Esophagus squamous epithelium (tissue), 5 donors: ENCODE measurements at regions not wholly inside any gene's neighbourhood (a gene's known extent, or its start where the extent isn't known, plus 50 kb on each side); places are given as distances from the start of the nearest gene placed in this dataset.

Experiments used
- DNase-seq: peaks from one replicate; lab custom pipeline; 2025; lab: John Stamatoyannopoulos, UW
- H3K27ac ChIP-seq, 4 donors: fragments of 200-600 bp; sonication (generic); one replicate each; pipeline ENCODE4 v1.5.1; 2016 to 2019; ENCODE audit warnings: mild to moderate bottlenecking in 1 of 4
- H3K27me3 ChIP-seq, 4 donors: fragments of 200-600 bp; sonication (generic); 1 replicate in 3 of 4; 2 replicates in 1 of 4; pipeline versions ENCODE4 v1.5.1 to v1.6.0; 2017 to 2021; ENCODE audit warnings: antibody characterized with exemption in 1 of 4
- H3K36me3 ChIP-seq, 3 donors: fragments of 200-600 bp; sonication (generic); one replicate each; pipeline ENCODE4 v1.5.1; 2016 to 2019
- H3K4me1 ChIP-seq, 3 donors: fragments of 200-600 bp; sonication (generic); one replicate each; pipeline ENCODE4 v1.5.1; 2017 to 2019
- H3K4me3 ChIP-seq, 4 donors: fragments of 200-600 bp; sonication (generic); 1 replicate in 3 of 4; 2 replicates in 1 of 4; pipeline ENCODE4 v1.5.1; 2016 to 2019; ENCODE audit warnings: mild to moderate bottlenecking in 2 of 4, moderate library complexity in 1 of 4
- H3K9me3 ChIP-seq, 3 donors: fragments of 200-600 bp; sonication (generic); one replicate each; pipeline ENCODE4 v1.5.1; 2016 to 2019
- CTCF ChIP-seq, 6 experiments: fragments of 450-650 bp in 4 of 6; fragments of 200-600 bp in 2 of 6; sonication (generic) in 2 of 6; IDR thresholded peaks; one replicate each; pipeline ENCODE4 v1.5.1; 2016 to 2019; ENCODE audit warnings: antibody characterized with exemption in 6 of 6, mild to moderate bottlenecking in 4 of 6, moderate library complexity in 4 of 6
- POLR2A ChIP-seq, 4 donors: fragments of 450-650 bp; IDR thresholded peaks; one replicate each; pipeline ENCODE4 v1.6.1; 2017; ENCODE audit warnings: antibody characterized with exemption in 4 of 4, mild to moderate bottlenecking in 4 of 4, moderate library complexity in 3 of 4
- WGBS, 2 donors: methylation state at CpG; one replicate each; pipeline ENCODE4 v1.1.5; 2018; 5-methylcytosine and 5-hydroxymethylcytosine counted together
- intact Hi-C: fragments of 100-400 bp; cut with DNase I; formaldehyde crosslinking; loops from one replicate; pipeline ENCODE4 v1.15.0; 2022
- donor health status: DM: yes; HTN: yes; CAD: no.

- no peaks in the 10 kb centered on the region for H3K27me3 ChIP-seq
- no peak overlapping the region for H3K27ac ChIP-seq
- no peak for DNase-seq
- no peak for TF ChIP-seq CTCF (IDR thresholded peaks at IDR 0.05)
- TF ChIP-seq POLR2A (IDR thresholded peaks at IDR 0.05) = no peak
- no peaks in the 10 kb centered on the region for H3K9me3 ChIP-seq
- no peaks in the 10 kb centered on the region for H3K4me1 ChIP-seq
- WGBS, 2 donors = 84 to 86% methylated on average over 2 to 6 of the region's 7 CpGs
- intact Hi-C loops = no loop called here
- no peak overlapping the region for H3K4me3 ChIP-seq
- H3K36me3 ChIP-seq = no peaks in the 10 kb centered on the region
These were observed 290.8 kb downstream of the EMP1 start for GRCh38 chr12:13487326-13487725.

- Histone ChIP-seq H3K9me3 (no peaks in the 10 kb centered on the region), H3K27me3 (no peaks in the 10 kb centered on the region), H3K36me3 (no peaks in the 10 kb centered on the region), H3K4me1 (no peaks in the 10 kb centered on the region), H3K27ac (no peak overlapping the region), H3K4me3 (no peak overlapping the region)
- 68 to 100% methylated on average over 2 to 3 of the region's 3 CpGs for WGBS, 2 donors
- no peak for DNase-seq
- TF ChIP-seq POLR2A (IDR thresholded peaks at IDR 0.05) = no peak
- TF ChIP-seq CTCF (IDR thresholded peaks at IDR 0.05) = no peak
- intact Hi-C loops = no loop called here
These were observed 290.3 kb downstream of the EMP1 start for GRCh38 chr12:13486794-13487193.

GRCh38 chr12:13478650-13479181 is 282.2 kb downstream of the EMP1 start:
- intact Hi-C loops = no loop called here

GRCh38 chr12:13474381-13474780 is 277.9 kb downstream of the EMP1 start:
- WGBS, 2 donors = 40 to 61% methylated on average over 1 of the region's 1 CpG
- no peak overlapping the region for H3K27ac ChIP-seq
- H3K27me3 ChIP-seq = peaks cover 0 to 18% (median 0%) of the 10 kb centered on the region in 4 donors
- no peaks in the 10 kb centered on the region for H3K9me3 ChIP-seq
- intact Hi-C loops = no loop called here
- no peaks in the 10 kb centered on the region for H3K4me1 ChIP-seq
- TF ChIP-seq CTCF (IDR thresholded peaks at IDR 0.05) (no peak), POLR2A (IDR thresholded peaks at IDR 0.05) (no peak)
- DNase-seq = no peak
- no peaks in the 10 kb centered on the region for H3K36me3 ChIP-seq
- no peak overlapping the region for H3K4me3 ChIP-seq

More at GRCh38 chr12:13478650-13479181, 282.2 kb downstream of the EMP1 start:
- Histone ChIP-seq H3K27me3 (peaks cover 0 to 18% (median 0%) of the 10 kb centered on the region in 4 donors), H3K36me3 (no peaks in the 10 kb centered on the region), H3K4me3 (no peak overlapping the region), H3K9me3 (no peaks in the 10 kb centered on the region), H3K27ac (no peak overlapping the region), H3K4me1 (no peaks in the 10 kb centered on the region)
- no peak for DNase-seq
- no peak for TF ChIP-seq POLR2A (IDR thresholded peaks at IDR 0.05)
- no peak for TF ChIP-seq CTCF (IDR thresholded peaks at IDR 0.05)
- 76 to 81% methylated on average over 6 of the region's 6 CpGs for WGBS, 2 donors

GRCh38 chr12:13472690-13473089 is 276.2 kb downstream of the EMP1 start:
- H3K27ac ChIP-seq = no peak overlapping the region
- peaks cover 0 to 18% (median 0%) of the 10 kb centered on the region in 4 donors for H3K27me3 ChIP-seq
- no peak for DNase-seq
- 71 to 87% methylated on average over 5 of the region's 5 CpGs for WGBS, 2 donors
- no peak overlapping the region for H3K4me3 ChIP-seq
- H3K36me3 ChIP-seq = no peaks in the 10 kb centered on the region
- TF ChIP-seq POLR2A (IDR thresholded peaks at IDR 0.05) = no peak
- no peak for TF ChIP-seq CTCF (IDR thresholded peaks at IDR 0.05)
- H3K4me1 ChIP-seq = no peaks in the 10 kb centered on the region
- H3K9me3 ChIP-seq = no peaks in the 10 kb centered on the region
- intact Hi-C loops = no loop called here
